Nephron progenitor cell (in vitro differentiated cells): ENCODE measurements at regions not wholly inside any gene's neighbourhood (a gene's known extent, or its start where the extent isn't known, plus 50 kb on each side); places are given as distances from the start of the nearest gene placed in this dataset.

ENCODE experiments used
- DNase-seq: peaks from one replicate; pipeline ENCODE4 v3.0.0; 2021
- H3K27ac Mint-ChIP-seq: 2 replicates; pipeline ENCODE4 v1.8.0; 2021; ENCODE audit warnings: mild to moderate bottlenecking, moderate library complexity, mixed read lengths
- H3K27me3 Mint-ChIP-seq: 2 replicates; pipeline ENCODE4 v1.8.0; 2021; ENCODE audit warnings: mild to moderate bottlenecking, low read depth, mixed read lengths; ENCODE audit not compliant: poor library complexity
- H3K36me3 Mint-ChIP-seq: 2 replicates; pipeline ENCODE4 v1.8.0; 2021; ENCODE audit warnings: low read depth, mixed read lengths
- H3K4me1 Mint-ChIP-seq: 2 replicates; pipeline ENCODE4 v1.8.0; 2021; ENCODE audit warnings: mixed read lengths
- H3K4me3 Mint-ChIP-seq: 2 replicates; pipeline ENCODE4 v1.8.0; 2021; ENCODE audit warnings: mild to moderate bottlenecking, moderate library complexity, mixed read lengths
- H3K9me3 Mint-ChIP-seq: 2 replicates; pipeline ENCODE4 v1.8.0; 2021; ENCODE audit warnings: mild to moderate bottlenecking, moderate library complexity, mixed read lengths
- CTCF ChIP-seq: fragments of 200-600 bp; sonication (generic); IDR thresholded peaks from 2 replicates; pipeline ENCODE4 v1.5.0; 2021; ENCODE audit warnings: antibody characterized with exemption

GRCh38 chr22:48784701-48785503 is 1042.8 kb downstream of the BRD1 start:
- H3K9me3 Mint-ChIP-seq: no peaks in the 10 kb centered on the region
- TF ChIP-seq CTCF: no peak
- peaks cover 4% of the 10 kb centered on the region for H3K27me3 Mint-ChIP-seq
- H3K36me3 Mint-ChIP-seq: no peaks in the 10 kb centered on the region
- H3K4me1 Mint-ChIP-seq: no peaks in the 10 kb centered on the region
- no peak for DNase-seq
- H3K27ac Mint-ChIP-seq: no peak overlapping the region
- H3K4me3 Mint-ChIP-seq: no peak overlapping the region

GRCh38 chr22:48783821-48784266 is 1043.8 kb downstream of the BRD1 start:
- H3K4me3 Mint-ChIP-seq: no peak overlapping the region
- H3K4me1 Mint-ChIP-seq: no peaks in the 10 kb centered on the region
- no peak for DNase-seq
- peaks cover 8% of the 10 kb centered on the region for H3K27me3 Mint-ChIP-seq
- no peaks in the 10 kb centered on the region for H3K36me3 Mint-ChIP-seq
- no peak overlapping the region for H3K27ac Mint-ChIP-seq
- TF ChIP-seq CTCF: no peak
- H3K9me3 Mint-ChIP-seq: no peaks in the 10 kb centered on the region

GRCh38 chr22:48782811-48783511 is 1044.7 kb downstream of the BRD1 start:
- Mint-ChIP-seq H3K27ac (no peak overlapping the region), H3K27me3 (peaks cover 8% of the 10 kb centered on the region), H3K4me1 (no peaks in the 10 kb centered on the region), H3K9me3 (peaks cover 4% of the 10 kb centered on the region), H3K4me3 (no peak overlapping the region), H3K36me3 (no peaks in the 10 kb centered on the region)
- peak; percentile 36 for TF ChIP-seq CTCF
- DNase-seq: no peak

- H3K4me1 Mint-ChIP-seq: no peaks in the 10 kb centered on the region
- TF ChIP-seq CTCF: no peak
- no peaks in the 10 kb centered on the region for H3K36me3 Mint-ChIP-seq
- H3K9me3 Mint-ChIP-seq: peaks cover 10% of the 10 kb centered on the region
- no peak for DNase-seq
- H3K27ac Mint-ChIP-seq: no peak overlapping the region
- H3K27me3 Mint-ChIP-seq: peaks cover 8% of the 10 kb centered on the region
- no peak overlapping the region for H3K4me3 Mint-ChIP-seq
Observed at GRCh38 chr22:48782326-48782725, 1045.3 kb downstream of the BRD1 start.

- peaks cover 8% of the 10 kb centered on the region for H3K27me3 Mint-ChIP-seq
- H3K9me3 Mint-ChIP-seq: peaks cover 15% of the 10 kb centered on the region
- no peaks in the 10 kb centered on the region for H3K4me1 Mint-ChIP-seq
- H3K27ac Mint-ChIP-seq: no peak overlapping the region
- no peak for TF ChIP-seq CTCF
- H3K4me3 Mint-ChIP-seq: no peak overlapping the region
- H3K36me3 Mint-ChIP-seq: no peaks in the 10 kb centered on the region
- no peak for DNase-seq
Observed at GRCh38 chr22:48781868-48782267, 1045.8 kb downstream of the BRD1 start.
